Aorta (tissue), 5 donors: ENCODE measurements at regions not wholly inside any gene's neighbourhood (a gene's known extent, or its start where the extent isn't known, plus 50 kb on each side); places are given as distances from the start of the nearest gene placed in this dataset.

Experiments
- ATAC-seq: fragments of 200-7000 bp; cut with Tn5 transposase; one replicate; pipeline ENCODE4 v1.9.1; 2022; ENCODE audit warnings: moderate library complexity; ENCODE audit not compliant: low FRiP score
- DNase-seq, 2 donors: peaks; one replicate each; pipeline ENCODE4 v3.0.0-alpha.2; 2020
- H3K27ac ChIP-seq, 2 donors: one replicate each; pipeline ENCODE4 v1.5.1; 2013; ENCODE audit warnings: low read length in 2 of 2, mild to moderate bottlenecking in 2 of 2, moderate library complexity in 2 of 2, control low read depth in 1 of 2, inconsistent platforms in 1 of 2, low read depth in 1 of 2
- H3K27me3 ChIP-seq, 2 donors: one replicate each; pipeline ENCODE4 v1.6.1; 2013; ENCODE audit warnings: control low read depth in 1 of 2, low read length in 1 of 2, mild to moderate bottlenecking in 1 of 2, moderate library complexity in 1 of 2; ENCODE audit not compliant: insufficient read depth in 2 of 2, control insufficient read depth in 1 of 2
- H3K36me3 ChIP-seq, 2 donors: one replicate each; pipeline ENCODE4 v1.6.1; 2013; ENCODE audit warnings: control low read depth in 1 of 2, low read length in 1 of 2, mild to moderate bottlenecking in 1 of 2; ENCODE audit not compliant: insufficient read depth in 2 of 2, control insufficient read depth in 1 of 2
- H3K4me1 ChIP-seq, 2 donors: one replicate each; pipeline ENCODE4 v1.6.1; 2013; ENCODE audit warnings: low read length in 2 of 2, control low read depth in 1 of 2, mild to moderate bottlenecking in 1 of 2, moderate library complexity in 1 of 2; ENCODE audit not compliant: insufficient read depth in 2 of 2, control insufficient read depth in 1 of 2
- H3K4me3 ChIP-seq, 2 donors: one replicate each; pipeline ENCODE4 v1.5.1; 2013; ENCODE audit warnings: low read length in 2 of 2, control low read depth in 1 of 2, mild to moderate bottlenecking in 1 of 2
- H3K9me3 ChIP-seq: one replicate; pipeline ENCODE4 v1.6.1; 2013; ENCODE audit warnings: mild to moderate bottlenecking, low read length; ENCODE audit not compliant: control insufficient read depth
- WGBS, 2 donors: extraction: QIAGEN DNeasy Blood & Tissue Kit; methylation state at CpG; one replicate each; pipeline ENCODE4 v1.1.7; 2013; 5-methylcytosine and 5-hydroxymethylcytosine counted together
- intact Hi-C, 2 donors: fragments of 100-400 bp; cut with DNase I; formaldehyde crosslinking; loops; one replicate each; pipeline versions ENCODE4 v1.14.2 to v1.15.0; 2022
- donor health status: healthy with polysubstance abuse.
- donor health status: Bipolar disorder and iron deficiency.
- donor health status: DM: no; HTN: no; CAD: no.
- donor health status: DM: no; HTN: no; CAD: no.
- donor health status: DM: yes; HTN: yes; CAD: no.

DNA sequence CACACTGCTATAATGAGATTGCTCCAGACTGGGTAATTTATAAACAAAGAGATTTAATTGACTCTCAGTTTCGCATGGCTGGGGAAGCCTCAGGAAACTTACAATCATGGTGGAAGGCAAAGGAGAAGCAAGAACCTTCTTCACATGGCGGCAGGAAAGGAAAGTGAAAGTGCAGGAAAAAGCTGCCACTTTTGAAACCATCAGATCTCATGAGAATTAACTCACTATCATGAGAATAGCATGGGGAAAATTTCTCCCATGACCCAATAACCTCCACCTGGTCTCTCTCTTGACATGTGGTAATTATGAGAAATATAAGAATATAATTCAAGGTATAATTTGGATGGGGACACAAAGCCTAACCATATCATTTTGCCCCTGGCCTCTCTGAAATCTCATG, 884.2 kb downstream of the GLUD2 start:
- Histone ChIP-seq H3K27ac (no peak overlapping the region), H3K4me1 (no peaks in the 10 kb centered on the region), H3K27me3 (no peaks in the 10 kb centered on the region), H3K9me3 (no peaks in the 10 kb centered on the region), H3K4me3 (no peak overlapping the region), H3K36me3 (no peaks in the 10 kb centered on the region)
- DNase-seq = no peak
- WGBS, 2 donors = 72 to 96% methylated on average over 2 of the region's 2 CpGs
- intact Hi-C loops = no loop called here
- ATAC-seq = no peak

DNA sequence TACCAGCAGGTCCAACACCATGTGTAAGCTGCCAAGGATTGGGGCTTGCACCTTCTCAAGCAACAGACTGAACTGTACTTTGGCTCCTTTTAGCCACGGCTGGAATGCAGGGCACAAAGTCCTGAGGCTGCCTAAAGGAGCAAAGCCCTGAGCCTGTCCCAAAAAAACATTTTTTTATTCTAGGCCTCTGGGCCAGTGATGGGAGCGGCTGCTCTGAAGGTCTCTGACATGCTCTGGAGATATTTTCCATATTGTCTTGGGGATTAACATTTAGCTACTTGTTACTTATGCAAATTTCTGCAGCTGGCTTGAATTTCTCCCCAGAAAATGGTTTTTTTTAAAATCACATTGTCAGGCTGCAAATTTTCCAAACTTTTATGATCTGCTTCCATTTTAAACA, 885.3 kb downstream of the GLUD2 start:
- Histone ChIP-seq H3K36me3 (no peaks in the 10 kb centered on the region), H3K9me3 (no peaks in the 10 kb centered on the region), H3K27ac (no peak overlapping the region), H3K4me3 (no peak overlapping the region), H3K4me1 (no peaks in the 10 kb centered on the region), H3K27me3 (no peaks in the 10 kb centered on the region)
- DNase-seq = no peak
- no peak for ATAC-seq
- intact Hi-C loops = no loop called here
- 13 to 44% methylated on average over 2 of the region's 2 CpGs for WGBS, 2 donors

DNA sequence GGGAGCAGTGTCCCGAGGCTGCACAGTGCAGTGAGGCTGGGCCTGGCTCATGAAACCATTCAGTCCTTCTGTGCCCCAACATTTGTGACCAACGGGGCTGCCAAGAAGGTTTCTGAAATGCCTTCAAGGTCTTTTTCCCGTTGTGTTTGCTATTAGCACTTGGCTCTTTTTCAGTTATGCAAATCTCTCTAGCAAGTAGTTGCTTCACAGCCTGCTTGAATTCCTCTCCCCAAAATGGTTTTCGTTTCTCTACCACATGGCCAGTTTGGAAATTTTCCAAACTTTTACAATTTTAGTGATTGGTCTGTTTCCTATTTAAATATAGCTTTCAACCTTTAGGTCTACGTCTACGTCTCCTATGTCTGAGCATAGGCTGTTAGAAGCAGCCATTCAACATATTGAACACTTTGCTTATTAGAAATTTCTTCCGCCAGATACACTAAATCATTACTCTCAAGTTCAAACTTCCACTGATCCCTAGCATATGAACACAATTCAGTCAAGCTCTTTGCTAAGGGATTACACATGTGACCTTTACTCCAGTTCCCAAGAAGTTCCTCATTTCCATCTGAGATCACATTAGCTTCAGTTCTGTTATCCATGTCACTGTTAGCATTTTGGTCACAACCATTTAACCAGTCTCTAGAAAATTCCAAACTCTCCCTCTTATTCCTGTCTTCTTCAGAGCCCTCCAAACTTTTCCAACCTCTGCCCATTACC, 901.8 kb downstream of the GLUD2 start:
- Histone ChIP-seq H3K27ac (no peak overlapping the region), H3K36me3 (no peaks in the 10 kb centered on the region), H3K4me3 (no peak overlapping the region), H3K4me1 (no peaks in the 10 kb centered on the region), H3K9me3 (no peaks in the 10 kb centered on the region), H3K27me3 (no peaks in the 10 kb centered on the region)
- no peak for DNase-seq
- ATAC-seq = no peak
- 63 to 71% methylated on average over 7 of the region's 7 CpGs for WGBS, 2 donors
- intact Hi-C loops = no loop called here

DNA sequence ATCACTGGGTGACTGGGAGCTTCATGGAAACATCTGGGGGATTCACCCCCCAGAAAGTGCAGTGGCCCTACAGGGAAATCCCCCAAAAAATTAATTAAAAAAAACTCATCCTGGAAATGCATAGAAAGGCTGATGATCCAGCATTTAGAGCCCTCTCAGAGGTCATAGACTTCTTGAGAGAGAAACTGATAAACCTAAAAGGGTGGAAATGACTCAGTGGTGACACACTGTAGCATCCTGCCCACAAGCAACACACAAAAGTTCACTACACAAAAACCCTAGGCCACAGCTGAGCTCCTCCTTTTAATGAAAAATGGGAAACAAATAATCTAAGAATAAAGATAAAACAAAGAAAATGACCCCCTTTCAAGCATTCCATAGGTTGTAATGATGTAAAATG, 911.5 kb downstream of the GLUD2 start:
- Histone ChIP-seq H3K27ac (no peak overlapping the region), H3K36me3 (no peaks in the 10 kb centered on the region), H3K9me3 (no peaks in the 10 kb centered on the region), H3K27me3 (no peaks in the 10 kb centered on the region), H3K4me3 (no peak overlapping the region), H3K4me1 (no peaks in the 10 kb centered on the region)
- DNase-seq = no peak
- no peak for ATAC-seq
- intact Hi-C loops = no loop called here

DNA sequence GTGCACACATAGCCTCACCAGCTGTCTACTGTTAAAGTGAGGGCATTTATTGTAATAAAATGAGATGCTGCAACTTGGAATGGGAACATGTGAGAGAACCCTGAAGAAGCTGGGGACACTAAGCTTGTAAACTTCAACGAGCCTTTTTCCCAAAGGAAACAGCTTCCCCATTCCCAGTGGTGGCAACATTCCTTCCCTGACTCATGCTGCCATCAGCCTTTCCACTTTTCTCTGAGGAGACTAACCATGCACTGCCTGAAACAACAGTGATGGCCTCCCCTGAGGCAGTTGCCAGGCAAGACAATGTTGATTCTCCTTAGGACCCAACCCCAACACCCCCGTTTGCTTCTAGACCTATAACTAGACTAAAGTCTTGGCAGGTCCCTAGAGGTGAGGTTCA, 928.3 kb downstream of the GLUD2 start:
- no peak overlapping the region for H3K27ac ChIP-seq
- no peak for DNase-seq
- H3K36me3 ChIP-seq = no peaks in the 10 kb centered on the region
- intact Hi-C loops = no loop called here
- peaks cover 0 to 1% of the 10 kb centered on the region in 2 donors for H3K27me3 ChIP-seq
- no peak for ATAC-seq
- WGBS, 2 donors = 67 to 68% methylated on average over 2 of the region's 2 CpGs
- H3K4me1 ChIP-seq = no peaks in the 10 kb centered on the region
- H3K4me3 ChIP-seq = no peak overlapping the region
- H3K9me3 ChIP-seq = no peaks in the 10 kb centered on the region

DNA sequence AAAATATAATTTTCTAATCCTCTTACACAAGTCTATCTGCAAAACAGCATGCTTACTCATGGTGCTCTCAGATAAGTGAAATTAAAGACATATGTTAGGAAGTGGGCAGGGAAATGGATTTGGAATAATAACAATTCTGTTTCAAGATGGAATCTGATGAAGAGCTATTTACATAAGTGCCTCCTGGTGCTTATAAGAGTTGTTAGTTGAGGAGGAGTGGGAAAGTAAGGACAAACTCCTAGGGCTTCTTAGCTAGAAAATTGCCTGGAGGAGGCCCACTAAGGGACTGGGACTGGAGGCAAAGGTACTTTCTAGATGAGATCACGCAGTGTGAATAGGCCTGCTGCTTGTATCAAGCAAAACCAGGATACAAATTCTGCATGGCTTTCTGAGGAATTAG, 939.8 kb downstream of the GLUD2 start:
- Histone ChIP-seq H3K36me3 (no peaks in the 10 kb centered on the region), H3K4me3 (no peak overlapping the region), H3K4me1 (no peaks in the 10 kb centered on the region), H3K9me3 (no peaks in the 10 kb centered on the region), H3K27ac (no peak overlapping the region), H3K27me3 (no peaks in the 10 kb centered on the region)
- ATAC-seq = no peak
- DNase-seq = no peak
- WGBS, 2 donors = 78 to 86% methylated on average over 1 of the region's 1 CpG
- intact Hi-C loops = no loop called here

DNA sequence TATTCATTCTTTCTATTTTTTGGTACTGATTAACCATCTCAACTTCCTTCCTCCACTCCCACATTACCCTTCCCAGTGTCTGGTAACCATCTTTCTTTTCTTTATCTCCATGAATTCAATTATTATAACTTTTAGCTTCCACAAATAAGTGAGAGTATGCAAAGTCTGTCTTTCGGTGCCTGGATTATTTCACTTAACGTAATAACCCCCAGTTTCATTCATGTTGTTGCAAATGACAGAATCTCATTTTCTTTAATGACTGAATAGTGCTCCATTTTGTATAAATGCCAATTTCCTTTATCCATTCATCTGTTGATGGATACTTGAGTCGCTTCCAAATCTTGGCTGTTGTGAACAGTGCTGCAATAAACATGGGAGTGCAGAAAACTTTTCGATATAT, 940.4 kb downstream of the GLUD2 start:
- Histone ChIP-seq H3K9me3 (no peaks in the 10 kb centered on the region), H3K4me1 (no peaks in the 10 kb centered on the region), H3K27ac (no peak overlapping the region), H3K4me3 (no peak overlapping the region), H3K36me3 (no peaks in the 10 kb centered on the region), H3K27me3 (no peaks in the 10 kb centered on the region)
- ATAC-seq (no peak), DNase-seq (no peak)
- 77 to 92% methylated on average over 4 of the region's 4 CpGs for WGBS, 2 donors
- intact Hi-C loops = no loop called here

DNA sequence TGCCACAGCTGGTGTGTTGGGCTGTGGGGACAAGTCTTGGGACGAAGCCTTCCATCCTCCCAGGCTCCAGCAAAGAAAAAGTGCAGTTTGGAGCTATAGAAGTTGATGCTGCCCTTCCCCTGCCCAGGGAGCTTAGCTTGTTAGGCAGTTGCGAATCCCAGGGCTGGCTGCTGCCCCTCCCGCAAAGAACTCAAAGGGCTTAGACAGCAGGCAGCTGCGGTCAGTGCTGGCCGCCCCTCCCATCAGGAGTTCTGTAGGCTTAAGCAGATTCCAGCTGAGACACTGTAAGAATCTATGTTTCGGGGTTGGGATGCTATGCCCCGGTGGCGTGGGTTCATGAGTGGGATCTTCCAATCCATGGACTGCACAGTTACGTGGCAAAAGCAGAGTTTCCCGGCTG, 956.7 kb downstream of the GLUD2 start:
- WGBS, 2 donors = 80 to 92% methylated on average over 10 of the region's 10 CpGs
- intact Hi-C loops = no loop called here
- no peaks in the 10 kb centered on the region for H3K27me3 ChIP-seq
- H3K9me3 ChIP-seq = no peaks in the 10 kb centered on the region
- ATAC-seq = no peak
- H3K4me1 ChIP-seq = no peaks in the 10 kb centered on the region
- no peak for DNase-seq
- no peak overlapping the region for H3K4me3 ChIP-seq
- H3K27ac ChIP-seq = no peak overlapping the region
- no peaks in the 10 kb centered on the region for H3K36me3 ChIP-seq

DNA sequence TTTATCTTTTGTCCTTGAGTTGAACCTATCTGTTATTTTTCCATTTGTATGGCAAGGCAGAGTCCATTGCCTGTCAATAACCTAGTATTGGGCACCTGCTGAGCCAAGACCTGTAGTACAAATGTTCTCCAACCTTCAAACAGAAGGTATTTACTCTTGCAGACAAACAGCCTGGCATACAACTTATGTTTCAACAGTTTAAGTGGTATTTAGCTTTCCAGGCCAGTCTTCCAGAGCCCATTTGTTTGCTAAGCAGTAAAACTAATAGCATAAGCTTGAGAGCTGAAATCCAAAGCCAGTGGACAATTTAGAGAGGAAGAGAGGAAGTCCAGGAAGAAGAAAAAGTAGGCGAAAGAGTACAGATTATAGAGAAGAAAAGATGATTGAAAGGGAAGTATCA, 979.3 kb downstream of the GLUD2 start:
- intact Hi-C loops = no loop called here
- Histone ChIP-seq H3K27me3 (no peaks in the 10 kb centered on the region), H3K9me3 (no peaks in the 10 kb centered on the region), H3K4me1 (no peaks in the 10 kb centered on the region), H3K36me3 (no peaks in the 10 kb centered on the region), H3K4me3 (no peak overlapping the region), H3K27ac (no peak overlapping the region)
- ATAC-seq (no peak), DNase-seq (no peak)
- 62 to 88% methylated on average over 1 of the region's 1 CpG for WGBS, 2 donors
